ENCODE measurements at regions not wholly inside any gene's neighbourhood (a gene's known extent, or its start where the extent isn't known, plus 50 kb on each side); places are given as distances from the start of the nearest gene placed in this dataset.

DNA sequence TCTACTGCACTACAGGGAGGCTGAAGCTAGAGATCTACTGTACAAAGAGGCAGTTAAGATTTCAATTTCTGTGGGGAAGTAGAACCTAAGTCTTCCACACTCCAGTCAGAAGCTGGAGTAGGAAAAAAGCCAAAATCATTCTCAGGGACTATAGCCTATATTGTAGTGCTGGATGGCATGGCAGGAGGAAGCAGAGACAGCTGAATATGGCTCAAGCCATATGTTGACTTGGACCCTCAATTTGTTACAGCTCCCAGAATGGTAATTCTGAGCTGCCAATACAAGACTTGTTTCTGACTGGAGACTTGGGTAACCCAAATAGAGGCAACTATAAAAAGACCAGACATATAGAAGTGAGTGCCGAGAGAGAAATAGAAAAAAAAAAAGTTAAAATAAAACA is 200.6 kb downstream of the PTBP2 start:
- ATAC-seq (ENCODE audit: insufficient number of reproducible peaks, low FRiP score, low read depth) (no peak), DNase-seq (ENCODE audit: low spot score) (no peak)
- Histone ChIP-seq H3K27ac (no peak overlapping the region), H3K27me3 (replicated peaks; ENCODE audit: insufficient read depth) (no peaks in the 10 kb centered on the region), H3K9me3 (peaks cover 13% of the 10 kb centered on the region), H3K4me3 (no peak overlapping the region), H3K36me3 (no peaks in the 10 kb centered on the region), H3K4me1 (ENCODE audit: control insufficient read depth in 1 of 2, low read depth in 2 of 2) (peaks cover 0 to 24% of the 10 kb centered on the region in 2 donors)
- TF ChIP-seq, protein P1, sequence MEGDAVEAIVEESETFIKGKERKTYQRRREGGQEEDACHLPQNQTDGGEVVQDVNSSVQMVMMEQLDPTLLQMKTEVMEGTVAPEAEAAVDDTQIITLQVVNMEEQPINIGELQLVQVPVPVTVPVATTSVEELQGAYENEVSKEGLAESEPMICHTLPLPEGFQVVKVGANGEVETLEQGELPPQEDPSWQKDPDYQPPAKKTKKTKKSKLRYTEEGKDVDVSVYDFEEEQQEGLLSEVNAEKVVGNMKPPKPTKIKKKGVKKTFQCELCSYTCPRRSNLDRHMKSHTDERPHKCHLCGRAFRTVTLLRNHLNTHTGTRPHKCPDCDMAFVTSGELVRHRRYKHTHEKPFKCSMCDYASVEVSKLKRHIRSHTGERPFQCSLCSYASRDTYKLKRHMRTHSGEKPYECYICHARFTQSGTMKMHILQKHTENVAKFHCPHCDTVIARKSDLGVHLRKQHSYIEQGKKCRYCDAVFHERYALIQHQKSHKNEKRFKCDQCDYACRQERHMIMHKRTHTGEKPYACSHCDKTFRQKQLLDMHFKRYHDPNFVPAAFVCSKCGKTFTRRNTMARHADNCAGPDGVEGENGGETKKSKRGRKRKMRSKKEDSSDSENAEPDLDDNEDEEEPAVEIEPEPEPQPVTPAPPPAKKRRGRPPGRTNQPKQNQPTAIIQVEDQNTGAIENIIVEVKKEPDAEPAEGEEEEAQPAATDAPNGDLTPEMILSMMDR (IDR thresholded peaks at IDR 0.05) = no peak

DNA sequence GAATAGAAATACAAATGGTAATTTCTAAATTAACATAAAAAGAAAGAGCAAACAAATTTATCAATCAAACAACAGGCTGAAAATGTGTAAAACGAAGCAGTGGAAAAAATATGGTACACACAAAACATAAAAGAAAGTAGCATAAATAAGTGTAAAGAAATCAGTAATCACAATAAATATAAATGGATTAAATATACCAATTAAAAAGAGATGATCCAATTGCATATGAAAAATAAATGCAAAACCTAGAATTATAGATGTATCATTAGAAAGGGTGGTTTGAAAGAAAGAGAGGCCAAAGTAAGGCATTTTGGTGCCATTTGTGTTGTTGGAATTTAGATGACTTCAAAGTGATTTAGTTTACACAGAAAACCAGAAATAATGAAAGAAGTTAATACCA is 202.2 kb downstream of the PTBP2 start:
- TF ChIP-seq, protein P1 (IDR thresholded peaks at IDR 0.05) = no peak
- DNase-seq (ENCODE audit: low spot score) (no peak), ATAC-seq (ENCODE audit: insufficient number of reproducible peaks, low FRiP score, low read depth) (no peak)
- Histone ChIP-seq H3K4me3 (no peak overlapping the region), H3K4me1 (ENCODE audit: control insufficient read depth in 1 of 2, low read depth in 2 of 2) (peaks cover 0 to 16% of the 10 kb centered on the region in 2 donors), H3K36me3 (no peaks in the 10 kb centered on the region), H3K27ac (no peak overlapping the region), H3K9me3 (peaks cover 13% of the 10 kb centered on the region), H3K27me3 (replicated peaks; ENCODE audit: insufficient read depth) (no peaks in the 10 kb centered on the region)

DNA sequence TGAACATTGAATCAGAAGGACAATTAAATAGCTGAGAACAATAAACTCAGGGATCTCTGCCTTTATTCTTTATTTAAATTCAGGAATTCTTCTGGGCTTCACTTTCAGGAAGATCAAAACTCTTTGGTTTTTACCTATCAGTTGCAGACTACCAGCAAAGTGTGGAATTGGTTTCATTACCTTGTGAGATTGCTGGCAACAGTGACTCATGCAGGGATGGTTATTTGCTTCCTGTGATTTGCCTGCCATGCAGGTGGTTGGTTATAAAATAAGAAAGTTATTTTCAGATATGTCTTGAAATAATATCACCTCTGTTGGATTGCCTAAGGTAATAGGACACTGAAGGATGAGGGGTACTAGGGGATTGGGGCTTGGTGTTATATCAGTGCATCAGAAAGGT is 204.6 kb downstream of the PTBP2 start:
- peaks cover 13% of the 10 kb centered on the region for H3K9me3 ChIP-seq
- no peak for ATAC-seq (ENCODE audit: insufficient number of reproducible peaks, low FRiP score, low read depth)
- TF ChIP-seq, protein P1 (IDR thresholded peaks at IDR 0.05) = no peak
- no peaks in the 10 kb centered on the region for H3K27me3 ChIP-seq (replicated peaks; ENCODE audit: insufficient read depth)
- H3K4me3 ChIP-seq = no peak overlapping the region
- no peaks in the 10 kb centered on the region for H3K36me3 ChIP-seq
- no peak overlapping the region for H3K27ac ChIP-seq
- DNase-seq (ENCODE audit: low spot score) = no peak
- peaks cover 0 to 8% of the 10 kb centered on the region in 2 donors for H3K4me1 ChIP-seq (ENCODE audit: control insufficient read depth in 1 of 2, low read depth in 2 of 2)

DNA sequence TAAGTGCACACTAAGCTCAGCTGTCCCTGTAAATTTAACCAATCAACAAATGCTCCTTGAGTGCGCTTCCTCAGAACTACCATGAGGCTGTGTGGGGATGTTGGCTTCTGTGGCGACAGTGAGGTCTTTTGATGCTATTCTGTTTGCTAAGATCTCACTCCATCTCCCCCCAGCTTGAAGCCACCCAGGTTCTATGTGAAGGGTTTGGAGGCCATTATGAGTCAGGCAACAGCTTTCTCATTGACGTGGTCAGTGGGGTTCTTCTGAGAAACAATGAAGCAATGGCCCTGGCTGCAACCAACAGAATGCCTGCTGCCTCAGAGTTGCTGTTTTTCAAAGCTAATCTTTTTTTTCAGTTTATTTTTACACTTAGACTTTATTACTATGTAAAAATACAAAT is 205.5 kb downstream of the PTBP2 start:
- H3K9me3 ChIP-seq = peaks cover 13% of the 10 kb centered on the region
- H3K4me3 ChIP-seq = no peak overlapping the region
- H3K27me3 ChIP-seq (replicated peaks; ENCODE audit: insufficient read depth) = no peaks in the 10 kb centered on the region
- TF ChIP-seq, protein P1 (IDR thresholded peaks at IDR 0.05) = no peak
- no peaks in the 10 kb centered on the region for H3K36me3 ChIP-seq
- DNase-seq (ENCODE audit: low spot score) (no peak), ATAC-seq (ENCODE audit: insufficient number of reproducible peaks, low FRiP score, low read depth) (no peak)
- H3K4me1 ChIP-seq (ENCODE audit: control insufficient read depth in 1 of 2, low read depth in 2 of 2) = peaks cover 0 to 5% of the 10 kb centered on the region in 2 donors
- H3K27ac ChIP-seq = no peak overlapping the region

DNA sequence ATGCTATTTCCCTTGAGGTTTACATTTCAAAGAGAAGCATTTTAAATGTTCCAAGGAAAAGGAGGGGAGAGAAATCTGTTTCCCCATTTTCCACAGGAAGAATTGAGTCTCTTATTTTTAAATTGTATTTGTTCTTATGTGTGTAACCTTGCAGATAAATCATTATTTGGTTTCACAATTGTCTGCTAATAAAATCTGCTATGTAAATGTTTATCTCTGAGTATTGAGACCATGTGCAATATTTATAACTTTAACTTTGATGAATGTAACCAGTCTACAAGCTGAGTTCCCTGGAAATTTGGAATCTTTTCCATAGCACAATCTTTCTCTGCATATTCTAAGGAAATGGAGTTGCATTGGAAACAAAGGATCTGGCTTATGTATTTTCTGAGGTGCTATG is 209.6 kb downstream of the PTBP2 start:
- H3K4me3 ChIP-seq = no peak overlapping the region

More for the DNA sequence above, 209.6 kb downstream of the PTBP2 start:
- Histone ChIP-seq H3K36me3 (no peaks in the 10 kb centered on the region), H3K9me3 (no peaks in the 10 kb centered on the region), H3K27ac (no peak overlapping the region), H3K4me1 (ENCODE audit: control insufficient read depth in 1 of 2, low read depth in 2 of 2) (no peaks in the 10 kb centered on the region), H3K27me3 (replicated peaks; ENCODE audit: insufficient read depth) (no peaks in the 10 kb centered on the region)
- TF ChIP-seq, protein P1 (IDR thresholded peaks at IDR 0.05) = no peak
- no peak for ATAC-seq (ENCODE audit: insufficient number of reproducible peaks, low FRiP score, low read depth)
- no peak for DNase-seq (ENCODE audit: low spot score)

Data from thoracic aorta (tissue), 2 donors.